Peyer's patch (tissue), 4 donors: ENCODE measurements at regions not wholly inside any gene's neighbourhood (a gene's known extent, or its start where the extent isn't known, plus 50 kb on each side); places are given as distances from the start of the nearest gene placed in this dataset.
A peak's percentile ranks its signal among the peaks of the same experiment; 100 is the strongest.

ENCODE experiments used
- DNase-seq, 3 donors: peaks; one replicate each; pipeline ENCODE4 v3.0.0-alpha.2; 2017 to 2019
- H3K27ac ChIP-seq, 4 donors: fragments of 200-600 bp; sonication (generic); one replicate each; pipeline ENCODE4 v1.5.1; 2016 to 2019
- H3K27me3 ChIP-seq, 2 donors: fragments of 200-600 bp; sonication (generic); one replicate each; pipeline ENCODE4 v1.5.1; 2019
- H3K36me3 ChIP-seq, 3 donors: fragments of 200-600 bp; sonication (generic); one replicate each; pipeline ENCODE4 v1.5.1; 2016 to 2019
- H3K4me1 ChIP-seq, 4 donors: fragments of 200-600 bp; sonication (generic); one replicate each; pipeline ENCODE4 v1.5.1; 2016 to 2019
- H3K4me3 ChIP-seq, 4 donors: fragments of 200-600 bp; sonication (generic); 1 replicate in 3 of 4; 2 replicates in 1 of 4; pipeline ENCODE4 v1.5.1; 2016 to 2019; ENCODE audit warnings: mild to moderate bottlenecking in 1 of 4
- H3K9me3 ChIP-seq, 4 donors: fragments of 200-600 bp; sonication (generic); one replicate each; pipeline ENCODE4 v1.5.1; 2016 to 2019; ENCODE audit warnings: mild to moderate bottlenecking in 1 of 4
- CTCF ChIP-seq, 6 experiments: fragments of 450-650 bp in 4 of 6; fragments of 200-600 bp in 2 of 6; sonication (generic) in 1 of 6; IDR thresholded peaks; one replicate each; pipeline ENCODE4 v1.5.1; 2017 to 2019; ENCODE audit warnings: antibody characterized with exemption in 6 of 6, mild to moderate bottlenecking in 3 of 6, moderate library complexity in 1 of 6
- POLR2A ChIP-seq, 2 donors: fragments of 450-650 bp; IDR thresholded peaks; one replicate each; pipeline ENCODE4 v1.5.1; 2017; ENCODE audit warnings: antibody characterized with exemption in 2 of 2, mild to moderate bottlenecking in 2 of 2, moderate library complexity in 2 of 2

DNA sequence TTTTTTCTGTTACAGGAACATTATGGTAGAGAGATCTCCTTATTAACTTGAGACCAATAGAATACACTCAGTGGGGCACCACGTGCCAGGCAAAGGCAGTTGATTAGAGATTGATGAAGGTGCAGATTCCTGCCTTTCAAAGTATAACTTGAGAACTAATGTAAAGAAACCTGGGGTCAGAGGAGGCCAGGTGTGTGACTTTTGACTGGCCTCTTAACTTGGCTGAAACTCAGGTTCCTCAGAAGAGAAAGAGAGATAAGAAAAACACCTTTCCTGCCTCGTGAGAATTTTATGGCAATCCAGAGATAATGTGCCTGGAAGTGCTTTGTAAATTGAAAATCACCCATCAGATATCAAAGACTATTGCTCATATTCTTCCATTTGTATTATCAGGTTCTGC is 110.7 kb upstream of the GZMB start:
- Histone ChIP-seq H3K9me3 (no peaks in the 10 kb centered on the region), H3K27me3 (no peaks in the 10 kb centered on the region), H3K4me3 (no peak overlapping the region), H3K36me3 (no peaks in the 10 kb centered on the region), H3K4me1 (no peaks in the 10 kb centered on the region), H3K27ac (no peak overlapping the region)
- DNase-seq: no peak
- no peak for TF ChIP-seq POLR2A (IDR thresholded peaks at IDR 0.05)
- no peak for TF ChIP-seq CTCF (IDR thresholded peaks at IDR 0.05)

- TF ChIP-seq POLR2A (IDR thresholded peaks at IDR 0.05): no peak
- TF ChIP-seq CTCF (IDR thresholded peaks at IDR 0.05): no peak
- no peak for DNase-seq
- no peaks in the 10 kb centered on the region for H3K36me3 ChIP-seq
These were observed 107.9 kb upstream of the GZMB start for GRCh38 chr14:24741871-24742270.

DNA sequence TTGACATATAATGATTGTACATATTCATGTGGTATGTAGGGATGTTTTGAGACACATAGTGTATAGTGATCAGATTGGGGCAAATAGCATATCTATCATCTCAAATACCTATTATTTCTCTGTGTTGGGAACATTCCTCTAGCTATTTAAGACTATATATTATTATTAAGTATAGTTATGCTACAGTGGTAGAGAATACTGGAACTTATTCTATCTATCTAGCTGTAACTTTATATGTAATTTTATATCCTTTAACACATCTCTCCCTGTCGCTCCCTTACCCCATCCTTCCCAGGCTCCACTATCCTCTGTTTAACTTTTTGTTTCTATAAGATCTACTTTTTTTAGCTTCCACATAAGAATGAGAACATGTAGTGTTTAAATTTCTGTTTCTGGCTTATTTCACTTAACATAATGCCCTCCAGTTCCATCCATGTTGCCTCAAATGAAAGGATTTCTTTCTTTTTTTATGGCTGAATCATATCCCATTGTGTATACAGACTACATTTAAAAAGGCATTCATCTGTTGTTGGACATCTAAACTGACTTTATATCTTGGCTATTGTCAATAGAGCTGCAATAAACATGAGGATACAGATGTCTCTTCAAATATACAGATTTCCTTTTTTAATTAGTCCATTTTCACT is 102.1 kb upstream of the GZMB start:
- no peak overlapping the region for H3K27ac ChIP-seq
- H3K27me3 ChIP-seq: no peaks in the 10 kb centered on the region
- no peak for TF ChIP-seq POLR2A (IDR thresholded peaks at IDR 0.05)
- TF ChIP-seq CTCF (IDR thresholded peaks at IDR 0.05): no peak
- H3K4me3 ChIP-seq: no peak overlapping the region
- H3K4me1 ChIP-seq: no peaks in the 10 kb centered on the region
- no peaks in the 10 kb centered on the region for H3K36me3 ChIP-seq
- DNase-seq: no peak
- H3K9me3 ChIP-seq: no peaks in the 10 kb centered on the region

More at GRCh38 chr14:24741871-24742270, 107.9 kb upstream of the GZMB start:
- Histone ChIP-seq H3K9me3 (no peaks in the 10 kb centered on the region), H3K4me3 (no peak overlapping the region), H3K4me1 (no peaks in the 10 kb centered on the region), H3K27ac (no peak overlapping the region), H3K27me3 (no peaks in the 10 kb centered on the region)

DNA sequence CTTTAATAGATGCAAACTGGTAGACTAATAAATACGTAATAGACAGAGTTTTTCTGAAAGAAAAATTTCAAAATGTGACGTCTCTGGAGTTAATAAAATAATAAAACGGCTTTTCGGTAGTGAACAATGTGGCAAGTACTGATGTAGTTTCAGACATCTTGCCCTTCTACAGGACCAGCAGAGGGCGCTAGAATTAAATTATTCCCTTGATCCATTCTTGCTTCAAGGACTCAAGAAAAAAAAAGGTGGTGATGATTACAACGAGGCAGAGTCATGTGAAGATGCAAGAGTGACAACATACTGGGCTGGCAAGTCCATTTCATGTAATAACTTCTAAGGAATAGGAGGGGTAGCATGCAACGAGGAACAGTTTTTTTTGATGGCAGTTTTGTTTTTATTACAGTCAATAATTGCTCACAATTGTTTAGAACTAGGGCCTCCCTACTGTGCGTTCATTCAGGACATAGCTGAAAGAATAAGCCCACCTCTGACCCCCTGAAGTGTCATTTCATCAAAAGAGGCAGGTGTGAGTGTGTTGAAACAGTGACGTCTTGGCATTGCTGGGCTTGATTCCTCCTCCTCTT is 101.0 kb upstream of the GZMB start:
- Histone ChIP-seq H3K4me1 (no peaks in the 10 kb centered on the region), H3K9me3 (no peaks in the 10 kb centered on the region), H3K4me3 (no peak overlapping the region), H3K27ac (no peak overlapping the region), H3K36me3 (no peaks in the 10 kb centered on the region), H3K27me3 (no peaks in the 10 kb centered on the region)
- peak in 1 of 3 donors; percentile 70 for DNase-seq
- peak; percentile 25 to 78 (median 74) for TF ChIP-seq CTCF (IDR thresholded peaks at IDR 0.05)
- no peak for TF ChIP-seq POLR2A (IDR thresholded peaks at IDR 0.05)

DNA sequence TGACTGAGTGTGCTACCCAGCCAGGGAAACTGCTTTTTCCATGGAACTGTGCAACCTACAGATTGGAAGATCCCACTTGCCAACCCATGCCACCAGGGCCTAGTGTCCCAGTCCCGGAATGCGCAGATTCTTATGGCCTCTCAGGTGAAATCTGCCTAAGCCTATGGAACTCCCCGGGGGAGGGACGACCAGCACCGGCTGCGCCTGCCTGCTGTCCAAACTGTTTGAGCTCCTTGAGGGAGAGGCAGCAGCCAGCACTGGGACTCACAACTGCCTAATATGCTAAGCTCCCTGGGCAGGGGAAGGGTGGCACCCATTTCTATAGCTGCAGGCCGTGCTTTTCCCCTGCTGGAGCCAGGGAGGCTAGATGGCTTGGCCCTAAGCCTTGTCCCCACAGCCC is 92.5 kb upstream of the GZMB start:
- Histone ChIP-seq H3K4me3 (no peak overlapping the region), H3K4me1 (no peaks in the 10 kb centered on the region), H3K36me3 (no peaks in the 10 kb centered on the region), H3K9me3 (no peaks in the 10 kb centered on the region), H3K27ac (no peak overlapping the region), H3K27me3 (no peaks in the 10 kb centered on the region)
- no peak for TF ChIP-seq POLR2A (IDR thresholded peaks at IDR 0.05)
- DNase-seq: no peak

GRCh38 chr14:24725311-24725710 is 91.3 kb upstream of the GZMB start:
- H3K4me3 ChIP-seq: no peak overlapping the region
- H3K27ac ChIP-seq: no peak overlapping the region
- no peaks in the 10 kb centered on the region for H3K9me3 ChIP-seq
- H3K27me3 ChIP-seq: no peaks in the 10 kb centered on the region
- no peak for TF ChIP-seq POLR2A (IDR thresholded peaks at IDR 0.05)
- DNase-seq: no peak
- H3K36me3 ChIP-seq: no peaks in the 10 kb centered on the region
- H3K4me1 ChIP-seq: no peaks in the 10 kb centered on the region
